ENCODE measurements at regions not wholly inside any gene's neighbourhood (a gene's known extent, or its start where the extent isn't known, plus 50 kb on each side); places are given as distances from the start of the nearest gene placed in this dataset.

- H2AFZ ChIP-seq (ENCODE audit: low read depth, low read length) = no peak overlapping the region
- H3K4me1 ChIP-seq (ENCODE audit: low read length) = no peaks in the 10 kb centered on the region
- H3K9me3 ChIP-seq (ENCODE audit: insufficient read depth, low read length) = no peaks in the 10 kb centered on the region
- H3K36me3 ChIP-seq (replicated peaks; ENCODE audit: low read depth, low read length) = no peaks in the 10 kb centered on the region
- no peaks in the 10 kb centered on the region for H4K20me1 ChIP-seq (ENCODE audit: insufficient read depth, low read length)
- H3K4me3 ChIP-seq (ENCODE audit: low read length) = no peak overlapping the region
- TF ChIP-seq CTCF (IDR thresholded peaks at IDR 0.05; ENCODE audit: low read depth, low read length) (no peak), EZH2phosphoT487 (IDR thresholded peaks at IDR 0.05; ENCODE audit: low read depth) (no peak)
- H3K27ac ChIP-seq (ENCODE audit: low read length) = no peak overlapping the region
- no peaks in the 10 kb centered on the region for H3K27me3 ChIP-seq (ENCODE audit: low read depth, low read length)
- no peak overlapping the region for H3K9ac ChIP-seq (ENCODE audit: low read length)
- H3K79me2 ChIP-seq (ENCODE audit: low read length) = no peaks in the 10 kb centered on the region
- H3K4me2 ChIP-seq (ENCODE audit: low read length) = no peak overlapping the region
These were observed 278.9 kb upstream of the DLGAP1 start for GRCh38 chr18:4734021-4734420.

GRCh38 chr18:4721545-4721944 is 266.4 kb upstream of the DLGAP1 start:
- no peaks in the 10 kb centered on the region for H3K4me1 ChIP-seq (ENCODE audit: low read length)
- no peaks in the 10 kb centered on the region for H3K9me3 ChIP-seq (ENCODE audit: insufficient read depth, low read length)
- no peak overlapping the region for H2AFZ ChIP-seq (ENCODE audit: low read depth, low read length)
- no peak overlapping the region for H3K4me2 ChIP-seq (ENCODE audit: low read length)
- no peaks in the 10 kb centered on the region for H3K36me3 ChIP-seq (replicated peaks; ENCODE audit: low read depth, low read length)
- H3K27me3 ChIP-seq (ENCODE audit: low read depth, low read length) = no peaks in the 10 kb centered on the region
- H3K9ac ChIP-seq (ENCODE audit: low read length) = no peak overlapping the region
- no peak overlapping the region for H3K27ac ChIP-seq (ENCODE audit: low read length)
- TF ChIP-seq CTCF (IDR thresholded peaks at IDR 0.05; ENCODE audit: low read depth, low read length) = no peak
- TF ChIP-seq EZH2phosphoT487 (IDR thresholded peaks at IDR 0.05; ENCODE audit: low read depth) = no peak
- H4K20me1 ChIP-seq (ENCODE audit: insufficient read depth, low read length) = no peaks in the 10 kb centered on the region
- no peak overlapping the region for H3K4me3 ChIP-seq (ENCODE audit: low read length)
- H3K79me2 ChIP-seq (ENCODE audit: low read length) = no peaks in the 10 kb centered on the region

GRCh38 chr18:4720518-4720917 is 265.4 kb upstream of the DLGAP1 start:
- H3K4me2 ChIP-seq (ENCODE audit: low read length) = no peak overlapping the region

GRCh38 chr18:4705894-4706293 is 250.8 kb upstream of the DLGAP1 start:
- Histone ChIP-seq H3K4me2 (ENCODE audit: low read length) (no peak overlapping the region), H3K36me3 (replicated peaks; ENCODE audit: low read depth, low read length) (no peaks in the 10 kb centered on the region), H3K4me3 (ENCODE audit: low read length) (no peak overlapping the region), H3K9ac (ENCODE audit: low read length) (no peak overlapping the region), H4K20me1 (ENCODE audit: insufficient read depth, low read length) (no peaks in the 10 kb centered on the region), H3K4me1 (ENCODE audit: low read length) (no peaks in the 10 kb centered on the region), H3K79me2 (ENCODE audit: low read length) (no peaks in the 10 kb centered on the region), H3K27ac (ENCODE audit: low read length) (no peak overlapping the region), H2AFZ (ENCODE audit: low read depth, low read length) (no peak overlapping the region), H3K9me3 (ENCODE audit: insufficient read depth, low read length) (no peaks in the 10 kb centered on the region), H3K27me3 (ENCODE audit: low read depth, low read length) (no peaks in the 10 kb centered on the region)
- TF ChIP-seq CTCF (IDR thresholded peaks at IDR 0.05; ENCODE audit: low read depth, low read length) = no peak
- TF ChIP-seq EZH2phosphoT487 (IDR thresholded peaks at IDR 0.05; ENCODE audit: low read depth) = no peak

More at GRCh38 chr18:4720518-4720917, 265.4 kb upstream of the DLGAP1 start:
- no peaks in the 10 kb centered on the region for H3K79me2 ChIP-seq (ENCODE audit: low read length)
- no peak overlapping the region for H2AFZ ChIP-seq (ENCODE audit: low read depth, low read length)
- H3K9ac ChIP-seq (ENCODE audit: low read length) = no peak overlapping the region
- H3K4me1 ChIP-seq (ENCODE audit: low read length) = no peaks in the 10 kb centered on the region
- H3K4me3 ChIP-seq (ENCODE audit: low read length) = no peak overlapping the region
- H3K9me3 ChIP-seq (ENCODE audit: insufficient read depth, low read length) = no peaks in the 10 kb centered on the region
- H3K27ac ChIP-seq (ENCODE audit: low read length) = no peak overlapping the region
- H4K20me1 ChIP-seq (ENCODE audit: insufficient read depth, low read length) = no peaks in the 10 kb centered on the region
- TF ChIP-seq EZH2phosphoT487 (IDR thresholded peaks at IDR 0.05; ENCODE audit: low read depth) (no peak), CTCF (IDR thresholded peaks at IDR 0.05; ENCODE audit: low read depth, low read length) (no peak)
- no peaks in the 10 kb centered on the region for H3K27me3 ChIP-seq (ENCODE audit: low read depth, low read length)
- no peaks in the 10 kb centered on the region for H3K36me3 ChIP-seq (replicated peaks; ENCODE audit: low read depth, low read length)
